ENCODE measurements at regions not wholly inside any gene's neighbourhood (a gene's known extent, or its start where the extent isn't known, plus 50 kb on each side); places are given as distances from the start of the nearest gene placed in this dataset.

GRCh38 chr4:180850318-180850940, 1392.8 kb upstream of the TENM3 start:
- no peak for TF ChIP-seq POLR2A (IDR thresholded peaks at IDR 0.05)
- TF ChIP-seq CTCF (IDR thresholded peaks at IDR 0.05): no peak

Data from heart left ventricle (tissue), 13 donors.